Ishikawa (cell line): ENCODE measurements at regions not wholly inside any gene's neighbourhood (a gene's known extent, or its start where the extent isn't known, plus 50 kb on each side); places are given as distances from the start of the nearest gene placed in this dataset.

Source experiments
- CEBPB ChIP-seq: IDR thresholded peaks from 2 replicates; pipeline ENCODE4 v1.6.1; 2012
- CREB1 ChIP-seq: IDR thresholded peaks from 2 replicates; pipeline ENCODE4 v1.6.1; 2012; ENCODE audit warnings: low read depth
- EGR1 ChIP-seq: IDR thresholded peaks from 2 replicates; pipeline ENCODE4 v1.6.1; 2012
- EP300 ChIP-seq: IDR thresholded peaks from 2 replicates; pipeline ENCODE4 v1.6.1; 2012; ENCODE audit warnings: borderline replicate concordance
- FOXM1 ChIP-seq: IDR thresholded peaks from 2 replicates; pipeline ENCODE4 v1.6.1; 2012; ENCODE audit warnings: low read depth, borderline replicate concordance
- NFIC ChIP-seq: IDR thresholded peaks from 2 replicates; pipeline ENCODE4 v1.6.1; 2012
- RAD21 ChIP-seq: IDR thresholded peaks from 2 replicates; pipeline ENCODE4 v1.6.1; 2012; ENCODE audit warnings: low read depth
- TAF1 ChIP-seq: IDR thresholded peaks from 2 replicates; pipeline ENCODE4 v1.6.1; 2012; ENCODE audit warnings: low read depth, mild to moderate bottlenecking
- TCF12 ChIP-seq: IDR thresholded peaks from 2 replicates; pipeline ENCODE4 v1.6.1; 2012; ENCODE audit warnings: low read depth
- TEAD4 ChIP-seq: IDR thresholded peaks from 2 replicates; pipeline ENCODE4 v1.6.1; 2012
- YY1 ChIP-seq: IDR thresholded peaks from 2 replicates; pipeline ENCODE4 v1.6.1; 2012; ENCODE audit warnings: low read depth
- ZBTB7A ChIP-seq: IDR thresholded peaks from 2 replicates; pipeline ENCODE4 v1.6.1; 2012; ENCODE audit warnings: low read depth
- TF ChIP-seq, protein P1 (sequence below): IDR thresholded peaks from 2 replicates; pipeline ENCODE4 v1.6.1; 2012; ENCODE audit warnings: low read depth, mild to moderate bottlenecking
- TF ChIP-seq, protein P2 (sequence below): IDR thresholded peaks from 2 replicates; pipeline ENCODE4 v1.6.1; 2012
- TF ChIP-seq, protein P3 (sequence below): IDR thresholded peaks from 2 replicates; pipeline ENCODE4 v1.6.1; 2012

DNA sequence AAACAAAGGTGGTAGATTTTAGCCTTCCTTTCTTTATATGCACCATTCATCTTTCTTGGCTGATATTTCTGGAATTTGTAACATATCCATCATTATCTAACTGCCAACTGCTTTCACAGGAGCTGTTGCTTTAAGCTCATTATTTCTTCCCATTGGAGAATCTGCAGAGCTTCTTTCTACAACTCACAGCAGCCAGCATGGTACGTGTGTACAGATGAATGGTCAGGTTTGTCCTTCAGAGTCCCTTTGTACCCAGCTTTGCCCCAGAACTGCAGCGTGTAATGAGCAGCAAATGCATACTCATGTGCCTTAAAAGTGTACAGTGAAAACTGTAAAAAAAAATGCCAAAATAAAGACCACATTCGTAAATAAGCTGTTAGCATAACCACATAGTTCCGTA lies 260.9 kb downstream of the FIGN start:
- TF ChIP-seq, protein P1, sequence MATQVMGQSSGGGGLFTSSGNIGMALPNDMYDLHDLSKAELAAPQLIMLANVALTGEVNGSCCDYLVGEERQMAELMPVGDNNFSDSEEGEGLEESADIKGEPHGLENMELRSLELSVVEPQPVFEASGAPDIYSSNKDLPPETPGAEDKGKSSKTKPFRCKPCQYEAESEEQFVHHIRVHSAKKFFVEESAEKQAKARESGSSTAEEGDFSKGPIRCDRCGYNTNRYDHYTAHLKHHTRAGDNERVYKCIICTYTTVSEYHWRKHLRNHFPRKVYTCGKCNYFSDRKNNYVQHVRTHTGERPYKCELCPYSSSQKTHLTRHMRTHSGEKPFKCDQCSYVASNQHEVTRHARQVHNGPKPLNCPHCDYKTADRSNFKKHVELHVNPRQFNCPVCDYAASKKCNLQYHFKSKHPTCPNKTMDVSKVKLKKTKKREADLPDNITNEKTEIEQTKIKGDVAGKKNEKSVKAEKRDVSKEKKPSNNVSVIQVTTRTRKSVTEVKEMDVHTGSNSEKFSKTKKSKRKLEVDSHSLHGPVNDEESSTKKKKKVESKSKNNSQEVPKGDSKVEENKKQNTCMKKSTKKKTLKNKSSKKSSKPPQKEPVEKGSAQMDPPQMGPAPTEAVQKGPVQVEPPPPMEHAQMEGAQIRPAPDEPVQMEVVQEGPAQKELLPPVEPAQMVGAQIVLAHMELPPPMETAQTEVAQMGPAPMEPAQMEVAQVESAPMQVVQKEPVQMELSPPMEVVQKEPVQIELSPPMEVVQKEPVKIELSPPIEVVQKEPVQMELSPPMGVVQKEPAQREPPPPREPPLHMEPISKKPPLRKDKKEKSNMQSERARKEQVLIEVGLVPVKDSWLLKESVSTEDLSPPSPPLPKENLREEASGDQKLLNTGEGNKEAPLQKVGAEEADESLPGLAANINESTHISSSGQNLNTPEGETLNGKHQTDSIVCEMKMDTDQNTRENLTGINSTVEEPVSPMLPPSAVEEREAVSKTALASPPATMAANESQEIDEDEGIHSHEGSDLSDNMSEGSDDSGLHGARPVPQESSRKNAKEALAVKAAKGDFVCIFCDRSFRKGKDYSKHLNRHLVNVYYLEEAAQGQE: no peak
- TF ChIP-seq, protein P2, sequence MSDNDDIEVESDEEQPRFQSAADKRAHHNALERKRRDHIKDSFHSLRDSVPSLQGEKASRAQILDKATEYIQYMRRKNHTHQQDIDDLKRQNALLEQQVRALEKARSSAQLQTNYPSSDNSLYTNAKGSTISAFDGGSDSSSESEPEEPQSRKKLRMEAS: no peak
- TF ChIP-seq CEBPB: no peak
- no peak for TF ChIP-seq EGR1
- no peak for TF ChIP-seq YY1
- TF ChIP-seq CREB1: no peak
- no peak for TF ChIP-seq TEAD4
- TF ChIP-seq, protein P3, sequence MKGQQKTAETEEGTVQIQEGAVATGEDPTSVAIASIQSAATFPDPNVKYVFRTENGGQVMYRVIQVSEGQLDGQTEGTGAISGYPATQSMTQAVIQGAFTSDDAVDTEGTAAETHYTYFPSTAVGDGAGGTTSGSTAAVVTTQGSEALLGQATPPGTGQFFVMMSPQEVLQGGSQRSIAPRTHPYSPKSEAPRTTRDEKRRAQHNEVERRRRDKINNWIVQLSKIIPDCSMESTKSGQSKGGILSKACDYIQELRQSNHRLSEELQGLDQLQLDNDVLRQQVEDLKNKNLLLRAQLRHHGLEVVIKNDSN: no peak
- TF ChIP-seq EP300: no peak
- no peak for TF ChIP-seq ZBTB7A
- no peak for TF ChIP-seq NFIC
- TF ChIP-seq FOXM1: no peak
- TF ChIP-seq TAF1: no peak

DNA sequence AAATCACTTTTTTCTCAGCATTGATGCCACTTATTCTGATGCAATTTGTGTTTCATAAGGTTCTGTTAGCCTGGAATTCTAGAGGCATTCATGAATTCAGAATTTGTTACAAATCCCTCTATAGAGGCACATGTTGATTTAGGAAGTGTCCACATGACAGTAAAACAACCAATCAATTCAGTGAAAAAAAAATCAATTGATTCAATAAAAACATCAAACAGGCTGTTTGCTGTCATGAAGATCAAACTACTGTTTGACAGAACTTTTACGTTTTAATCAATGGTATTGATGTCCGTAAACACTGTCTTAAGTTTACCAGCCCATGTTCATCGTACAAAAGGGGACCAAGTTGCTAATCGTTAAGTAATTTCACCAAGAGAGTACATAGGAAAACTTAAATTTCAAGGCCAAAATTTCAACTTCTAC lies 261.5 kb downstream of the FIGN start:
- TF ChIP-seq TCF12 (no peak), EGR1 (no peak), CREB1 (no peak)
- TF ChIP-seq, protein P3: no peak
- TF ChIP-seq, protein P1: no peak

DNA sequence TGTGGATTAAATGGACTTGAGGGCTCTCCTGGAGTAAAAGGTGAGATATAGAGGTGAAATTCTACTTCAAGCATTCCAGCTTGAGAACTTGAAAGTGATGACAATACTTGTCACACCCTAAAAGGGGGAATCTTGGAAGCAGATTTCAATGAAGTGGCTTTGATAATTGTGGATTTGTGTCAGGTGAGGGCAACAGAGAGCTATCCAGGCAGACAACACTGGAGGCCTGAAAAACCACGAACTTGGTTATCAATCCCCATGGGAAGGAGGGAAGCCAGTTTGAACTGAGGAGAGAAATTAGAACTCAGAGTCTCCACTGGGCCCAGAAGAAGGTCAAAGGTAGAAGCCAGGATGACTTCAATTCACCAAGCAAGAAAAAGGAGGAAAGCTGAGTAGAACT lies 263.9 kb downstream of the FIGN start:
- TF ChIP-seq YY1 (no peak), RAD21 (peak; percentile 66)

DNA sequence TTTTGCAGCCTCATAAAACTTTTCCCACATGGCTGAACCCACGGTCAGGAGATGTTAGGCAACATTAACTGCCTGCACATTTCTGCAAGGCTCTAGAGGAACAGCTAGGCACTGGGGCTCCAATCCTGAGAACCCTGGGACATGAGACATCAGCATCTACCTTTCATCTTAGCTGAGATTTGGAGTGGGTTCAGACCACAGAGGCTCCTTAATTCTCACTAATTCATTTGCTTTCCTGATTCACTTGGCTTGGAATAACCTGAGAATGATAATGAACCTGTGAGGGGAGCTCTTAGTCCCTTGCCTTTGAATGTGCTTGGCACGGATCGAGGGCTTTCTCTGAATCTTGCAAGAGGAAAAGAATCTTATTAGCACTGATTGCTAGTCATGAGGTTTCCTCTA lies 266.2 kb downstream of the FIGN start:
- TF ChIP-seq, protein P1: no peak
- TF ChIP-seq, protein P2: no peak
- TF ChIP-seq EGR1: no peak
- TF ChIP-seq TCF12: no peak
- no peak for TF ChIP-seq CREB1

DNA sequence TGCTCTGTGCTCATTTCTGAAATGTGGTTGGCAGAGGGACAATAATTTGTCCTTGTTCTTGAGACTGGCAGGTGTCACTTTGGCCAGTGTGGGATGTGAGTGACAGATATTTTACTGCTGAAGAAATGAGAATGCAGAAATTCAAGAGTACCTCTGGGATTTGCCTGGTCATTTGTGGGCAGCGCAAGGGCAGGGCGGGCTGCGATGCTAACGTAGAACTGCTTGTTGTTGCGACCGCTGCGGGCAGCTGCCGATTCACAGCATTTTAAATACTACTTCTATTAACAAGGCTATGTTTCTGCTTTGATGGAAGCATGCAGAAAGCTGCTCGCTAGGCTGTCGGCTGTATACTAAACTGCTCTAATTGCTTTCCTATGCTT lies 268.6 kb downstream of the FIGN start:
- TF ChIP-seq TAF1: no peak
- TF ChIP-seq, protein P1: no peak
- TF ChIP-seq, protein P3: no peak
- no peak for TF ChIP-seq TCF12
- TF ChIP-seq RAD21: no peak
- no peak for TF ChIP-seq EGR1
- no peak for TF ChIP-seq TEAD4
- no peak for TF ChIP-seq EP300
- TF ChIP-seq, protein P2: no peak
- TF ChIP-seq FOXM1: no peak
- TF ChIP-seq NFIC: no peak
- TF ChIP-seq CEBPB: no peak
- no peak for TF ChIP-seq YY1
- no peak for TF ChIP-seq ZBTB7A
- TF ChIP-seq CREB1: no peak
